HCT116 (cell line): ENCODE measurements at regions not wholly inside any gene's neighbourhood (a gene's known extent, or its start where the extent isn't known, plus 50 kb on each side); places are given as distances from the start of the nearest gene placed in this dataset.

Source experiments
- CTCF ChIP-seq, 3 experiments: fragments of 200-600 bp in 1 of 3; sonication (generic) in 1 of 3; IDR thresholded peaks in 2 of 3; conservative IDR thresholded peaks in 1 of 3; 2 replicates each; pipeline ENCODE4 v1.5.1; 2012 to 2017; ENCODE audit warnings: low read depth in 2 of 3, low read length in 2 of 3, antibody characterized with exemption in 1 of 3, borderline replicate concordance in 1 of 3, control low read depth in 1 of 3, mild to moderate bottlenecking in 1 of 3, mixed read lengths in 1 of 3, mixed run types in 1 of 3, moderate library complexity in 1 of 3; ENCODE audit not compliant: insufficient read depth in 1 of 3
- ELF1 ChIP-seq: IDR thresholded peaks from 2 replicates; pipeline ENCODE4 v1.6.1; 2012; ENCODE audit warnings: low read depth, borderline replicate concordance
- EZH2 ChIP-seq: fragments of 200-600 bp; sonication (generic); IDR thresholded peaks from 2 replicates; pipeline ENCODE4 v1.6.1; 2017; ENCODE audit warnings: antibody characterized with exemption, mixed run types
- POLR2A ChIP-seq: IDR thresholded peaks from 2 replicates; pipeline ENCODE4 v1.7.0; 2011; ENCODE audit warnings: borderline replicate concordance; ENCODE audit not compliant: insufficient read depth, insufficient read length; ENCODE audit errors: extremely low read depth
- POLR2AphosphoS5 ChIP-seq: IDR thresholded peaks from 2 replicates; pipeline ENCODE4 v1.6.1; 2011; ENCODE audit warnings: mild to moderate bottlenecking, low read depth, low read length, moderate library complexity
- TCF7L2 ChIP-seq: IDR thresholded peaks from 2 replicates; pipeline ENCODE4 v1.7.0; 2011; ENCODE audit warnings: borderline replicate concordance, inconsistent platforms; ENCODE audit not compliant: insufficient read depth, insufficient read length; ENCODE audit errors: extremely low read depth

GRCh38 chr5:128796506-128796905, 168.8 kb upstream of the SLC27A6 start:
- TF ChIP-seq TCF7L2, result no peak
- TF ChIP-seq CTCF (IDR thresholded peaks at IDR 0.05 in 2 of 3, conservative IDR thresholded peaks at IDR 0.05 in 1 of 3; ENCODE audit: borderline replicate concordance in 1 of 3, insufficient read depth in 1 of 3, low read depth in 2 of 3, low read length in 2 of 3), result no peak
- TF ChIP-seq EZH2, result no peak
- TF ChIP-seq ELF1, result no peak
- TF ChIP-seq POLR2A, result no peak
- TF ChIP-seq POLR2AphosphoS5, result no peak
